Nephron (organoid): ENCODE measurements at regions not wholly inside any gene's neighbourhood (a gene's known extent, or its start where the extent isn't known, plus 50 kb on each side); places are given as distances from the start of the nearest gene placed in this dataset.

ENCODE experiments used
- H3K27ac Mint-ChIP-seq, 3 experiments: 2 replicates each; pipeline ENCODE4 v1.8.0; 2020; ENCODE audit warnings: mixed read lengths in 3 of 3, mild to moderate bottlenecking in 2 of 3, moderate library complexity in 1 of 3
- H3K27me3 Mint-ChIP-seq: 2 replicates; pipeline ENCODE4 v1.8.0; 2021; ENCODE audit warnings: low read depth, mild to moderate bottlenecking, moderate library complexity, mixed read lengths
- H3K36me3 Mint-ChIP-seq: 2 replicates; pipeline ENCODE4 v1.8.0; 2020; ENCODE audit warnings: low read depth, mixed read lengths
- H3K4me1 Mint-ChIP-seq: 2 replicates; pipeline ENCODE4 v1.8.0; 2020; ENCODE audit warnings: mixed read lengths
- H3K4me3 Mint-ChIP-seq, 3 experiments: 2 replicates each; pipeline ENCODE4 v1.8.0; 2020; ENCODE audit warnings: mild to moderate bottlenecking in 3 of 3, mixed read lengths in 3 of 3, moderate library complexity in 2 of 3
- H3K9me3 Mint-ChIP-seq: 2 replicates; pipeline ENCODE4 v1.8.0; 2020; ENCODE audit warnings: mixed read lengths
- CTCF ChIP-seq, 3 experiments: fragments of 200-600 bp; sonication (generic); IDR thresholded peaks; one replicate each; pipeline ENCODE4 v1.5.0; 2021; ENCODE audit warnings: antibody characterized with exemption in 3 of 3; ENCODE audit not compliant: unreplicated experiment in 3 of 3

GRCh38 chr4:3827616-3828492 is 61.7 kb downstream of the ADRA2C start:
- no peak for TF ChIP-seq CTCF (IDR thresholded peaks at IDR 0.05; ENCODE audit: unreplicated experiment in 3 of 3)
- no peaks in the 10 kb centered on the region for H3K36me3 Mint-ChIP-seq
- no peak overlapping the region for H3K4me3 Mint-ChIP-seq
- no peaks in the 10 kb centered on the region for H3K9me3 Mint-ChIP-seq
- peaks cover 31% of the 10 kb centered on the region for H3K27me3 Mint-ChIP-seq
- H3K4me1 Mint-ChIP-seq = peaks cover 13% of the 10 kb centered on the region
- H3K27ac Mint-ChIP-seq = no peak overlapping the region

DNA sequence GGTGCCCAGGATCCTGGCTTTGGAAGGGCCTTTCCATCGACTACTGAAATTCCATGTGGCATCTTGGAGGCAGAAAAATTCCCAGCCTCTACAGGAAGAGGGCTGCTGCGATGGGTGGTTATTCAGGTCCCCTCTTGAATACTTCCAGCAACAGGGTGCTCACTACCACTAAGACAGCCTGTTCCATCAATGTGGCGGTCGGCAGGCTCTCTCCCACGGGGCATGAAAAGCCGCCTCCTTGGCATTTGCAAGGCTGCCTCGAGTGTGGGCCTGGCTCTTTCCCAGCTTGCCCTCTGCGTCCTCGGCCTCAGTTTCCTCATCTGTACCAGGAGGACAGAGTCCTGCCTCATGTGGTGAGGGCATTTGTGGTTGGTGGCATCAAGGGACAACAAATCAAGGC is 62.4 kb downstream of the ADRA2C start:
- no peak overlapping the region for H3K27ac Mint-ChIP-seq
- H3K9me3 Mint-ChIP-seq = no peaks in the 10 kb centered on the region
- peaks cover 28% of the 10 kb centered on the region for H3K27me3 Mint-ChIP-seq
- peaks cover 13% of the 10 kb centered on the region for H3K4me1 Mint-ChIP-seq
- H3K36me3 Mint-ChIP-seq = no peaks in the 10 kb centered on the region
- H3K4me3 Mint-ChIP-seq = no peak overlapping the region
- TF ChIP-seq CTCF (IDR thresholded peaks at IDR 0.05; ENCODE audit: unreplicated experiment in 3 of 3) = no peak

DNA sequence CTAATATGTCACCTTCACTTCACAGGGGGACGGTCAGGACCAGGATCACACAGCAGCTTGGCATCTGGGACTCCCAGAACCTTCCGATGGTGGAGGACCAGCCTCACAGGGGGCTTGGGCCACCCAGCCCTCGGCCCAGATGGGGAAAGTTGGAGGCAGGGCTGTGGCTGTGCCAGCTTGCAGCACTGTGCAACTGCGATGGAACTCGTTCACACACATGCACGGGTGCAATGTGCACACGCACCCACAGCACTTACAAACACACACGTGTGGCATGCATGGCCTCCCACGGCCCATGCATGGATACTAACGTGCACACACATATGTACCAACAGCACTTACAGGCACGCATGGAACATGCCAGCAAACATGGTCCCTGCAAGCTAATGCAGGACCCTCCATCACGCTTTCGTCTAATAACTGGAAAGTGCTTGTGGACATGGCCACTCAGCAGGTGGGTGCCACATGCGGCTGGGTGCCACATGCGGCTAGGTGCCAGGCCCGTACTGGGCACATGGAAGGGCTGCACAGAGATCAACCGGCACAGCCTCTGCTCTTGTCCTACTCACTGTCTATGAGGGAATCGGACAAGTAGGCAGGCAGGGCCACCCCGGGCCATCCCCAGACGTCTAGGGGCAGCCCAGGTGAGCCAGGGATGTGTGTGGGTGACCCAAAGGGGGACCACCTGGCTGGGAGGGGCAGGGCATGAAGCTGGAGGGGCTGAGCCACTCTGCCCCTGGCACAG is 63.2 kb downstream of the ADRA2C start:
- Mint-ChIP-seq H3K4me3 (no peak overlapping the region), H3K9me3 (no peaks in the 10 kb centered on the region), H3K4me1 (peaks cover 19% of the 10 kb centered on the region), H3K27me3 (peaks cover 26% of the 10 kb centered on the region), H3K36me3 (no peaks in the 10 kb centered on the region), H3K27ac (no peak overlapping the region)
- TF ChIP-seq CTCF (IDR thresholded peaks at IDR 0.05; ENCODE audit: unreplicated experiment in 3 of 3) = no peak

GRCh38 chr4:3829956-3830773 is 64.0 kb downstream of the ADRA2C start:
- peaks cover 21% of the 10 kb centered on the region for H3K4me1 Mint-ChIP-seq
- no peak for TF ChIP-seq CTCF (IDR thresholded peaks at IDR 0.05; ENCODE audit: unreplicated experiment in 3 of 3)
- no peak overlapping the region for H3K4me3 Mint-ChIP-seq
- no peaks in the 10 kb centered on the region for H3K36me3 Mint-ChIP-seq
- peaks cover 23% of the 10 kb centered on the region for H3K27me3 Mint-ChIP-seq
- H3K9me3 Mint-ChIP-seq = no peaks in the 10 kb centered on the region
- no peak overlapping the region for H3K27ac Mint-ChIP-seq

- Mint-ChIP-seq H3K27me3 (peaks cover 30% of the 10 kb centered on the region), H3K4me3 (no peak overlapping the region), H3K4me1 (peaks cover 29% of the 10 kb centered on the region), H3K9me3 (no peaks in the 10 kb centered on the region), H3K36me3 (no peaks in the 10 kb centered on the region), H3K27ac (no peak overlapping the region)
- no peak for TF ChIP-seq CTCF (IDR thresholded peaks at IDR 0.05; ENCODE audit: unreplicated experiment in 3 of 3)
Observed at GRCh38 chr4:3830774-3831528, 64.8 kb downstream of the ADRA2C start.
